ENCODE measurements at regions not wholly inside any gene's neighbourhood (a gene's known extent, or its start where the extent isn't known, plus 50 kb on each side); places are given as distances from the start of the nearest gene placed in this dataset.

GRCh38 chr5:123882965-123883345 is 371.0 kb downstream of the CSNK1G3 start:
- WGBS (ENCODE audit: extremely low coverage, insufficient coverage, low lambda C conversion rate): no CpG with 5 or more reads among the region's 2 CpGs
- Histone ChIP-seq H2BK15ac (replicated peaks; ENCODE audit: low read depth) (peak overlapping the region; percentile 19), H3K18ac (ENCODE audit: low read length) (no peak overlapping the region), H3K56ac (ENCODE audit: low read length) (no peak overlapping the region), H3K27ac (ENCODE audit: low read depth, low read length) (no peak overlapping the region), H3K9ac (ENCODE audit: low read length) (no peak overlapping the region), H3K79me2 (ENCODE audit: control insufficient read depth, insufficient read depth, low read length) (no peaks in the 10 kb centered on the region), H2BK120ac (ENCODE audit: low read depth, low read length) (no peak overlapping the region), H4K8ac (ENCODE audit: low read depth, low read length) (no peak overlapping the region), H3K79me1 (ENCODE audit: low read length) (no peaks in the 10 kb centered on the region), H3K4me3 (ENCODE audit: low read length) (no peak overlapping the region), H3K4me1 (ENCODE audit: control insufficient read depth, low read depth, low read length) (no peaks in the 10 kb centered on the region), H3K4ac (ENCODE audit: low read depth, low read length) (no peak overlapping the region), H2BK5ac (ENCODE audit: low read length) (no peak overlapping the region), H4K5ac (ENCODE audit: low read length) (no peak overlapping the region), H3K23ac (ENCODE audit: low read length) (no peak overlapping the region), H3K4me2 (ENCODE audit: low read length) (no peak overlapping the region), H2AK5ac (ENCODE audit: low read length) (no peak overlapping the region), H3K27me3 (ENCODE audit: insufficient read depth, low read length, poor library complexity) (no peaks in the 10 kb centered on the region), H3K36me3 (ENCODE audit: control insufficient read depth, insufficient read depth, low read length) (no peaks in the 10 kb centered on the region)
- peak; percentile 28 for DNase-seq

DNA sequence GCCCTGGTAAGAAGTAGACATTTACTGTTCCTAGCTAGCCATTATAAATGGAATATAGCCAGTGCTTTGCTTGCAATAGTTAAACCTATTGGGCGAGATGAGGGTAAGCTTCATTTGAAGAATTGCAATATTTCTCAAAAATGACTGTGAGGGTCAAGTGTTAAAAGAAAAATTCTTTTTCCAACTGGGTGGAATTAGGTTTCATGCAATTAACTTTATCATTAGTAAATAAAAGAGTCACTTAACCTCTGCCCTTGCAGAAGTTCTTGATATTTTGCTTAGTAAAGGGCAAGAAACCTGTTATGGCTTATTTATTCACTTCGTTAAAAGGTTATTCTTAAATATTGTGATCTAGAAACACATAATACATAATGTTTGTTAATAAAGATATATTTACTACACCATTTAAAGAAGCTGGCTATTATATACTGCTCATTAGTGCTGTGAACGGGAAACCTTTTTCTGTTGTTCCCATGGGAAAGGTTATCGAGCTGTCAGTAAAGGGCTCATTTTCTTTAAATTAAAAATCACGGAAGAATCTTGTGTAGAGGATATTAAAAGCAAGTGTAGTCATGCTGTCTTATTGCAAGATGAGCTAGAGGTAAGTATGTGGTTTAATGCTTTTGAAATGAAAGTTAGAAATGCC is 370.5 kb downstream of the CSNK1G3 start:
- Histone ChIP-seq H3K36me3 (ENCODE audit: control insufficient read depth, insufficient read depth, low read length) (no peaks in the 10 kb centered on the region), H2AK5ac (ENCODE audit: low read length) (no peak overlapping the region), H3K79me1 (ENCODE audit: low read length) (no peaks in the 10 kb centered on the region), H3K4me3 (ENCODE audit: low read length) (no peak overlapping the region), H3K27ac (ENCODE audit: low read depth, low read length) (no peak overlapping the region), H2BK5ac (ENCODE audit: low read length) (no peak overlapping the region), H3K79me2 (ENCODE audit: control insufficient read depth, insufficient read depth, low read length) (no peaks in the 10 kb centered on the region), H2BK15ac (replicated peaks; ENCODE audit: low read depth) (peak overlapping the region; percentile 19), H4K5ac (ENCODE audit: low read length) (no peak overlapping the region), H3K4me2 (ENCODE audit: low read length) (no peak overlapping the region), H3K23ac (ENCODE audit: low read length) (no peak overlapping the region), H3K9ac (ENCODE audit: low read length) (no peak overlapping the region), H4K8ac (ENCODE audit: low read depth, low read length) (no peak overlapping the region), H2BK120ac (ENCODE audit: low read depth, low read length) (no peak overlapping the region), H3K18ac (ENCODE audit: low read length) (no peak overlapping the region), H3K4me1 (ENCODE audit: control insufficient read depth, low read depth, low read length) (no peaks in the 10 kb centered on the region), H3K56ac (ENCODE audit: low read length) (no peak overlapping the region), H3K27me3 (ENCODE audit: insufficient read depth, low read length, poor library complexity) (no peaks in the 10 kb centered on the region), H3K4ac (ENCODE audit: low read depth, low read length) (no peak overlapping the region)
- WGBS (ENCODE audit: extremely low coverage, insufficient coverage, low lambda C conversion rate): no CpG with 5 or more reads among the region's 5 CpGs
- no peak for DNase-seq

GRCh38 chr5:123881759-123882244 is 369.8 kb downstream of the CSNK1G3 start:
- DNase-seq: no peak
- Histone ChIP-seq H2BK5ac (ENCODE audit: low read length) (no peak overlapping the region), H3K4me3 (ENCODE audit: low read length) (no peak overlapping the region), H3K27ac (ENCODE audit: low read depth, low read length) (no peak overlapping the region), H3K4ac (ENCODE audit: low read depth, low read length) (no peak overlapping the region), H2AK5ac (ENCODE audit: low read length) (no peak overlapping the region), H4K5ac (ENCODE audit: low read length) (no peak overlapping the region), H3K27me3 (ENCODE audit: insufficient read depth, low read length, poor library complexity) (no peaks in the 10 kb centered on the region), H3K9ac (ENCODE audit: low read length) (no peak overlapping the region), H3K79me2 (ENCODE audit: control insufficient read depth, insufficient read depth, low read length) (no peaks in the 10 kb centered on the region), H3K4me1 (ENCODE audit: control insufficient read depth, low read depth, low read length) (no peaks in the 10 kb centered on the region), H3K56ac (ENCODE audit: low read length) (peak overlapping the region; percentile 46), H3K36me3 (ENCODE audit: control insufficient read depth, insufficient read depth, low read length) (no peaks in the 10 kb centered on the region), H2BK15ac (replicated peaks; ENCODE audit: low read depth) (no peak overlapping the region), H3K18ac (ENCODE audit: low read length) (no peak overlapping the region), H3K23ac (ENCODE audit: low read length) (no peak overlapping the region), H2BK120ac (ENCODE audit: low read depth, low read length) (no peak overlapping the region), H3K4me2 (ENCODE audit: low read length) (no peak overlapping the region), H4K8ac (ENCODE audit: low read depth, low read length) (no peak overlapping the region), H3K79me1 (ENCODE audit: low read length) (no peaks in the 10 kb centered on the region)
- WGBS (ENCODE audit: extremely low coverage, insufficient coverage, low lambda C conversion rate): no CpG with 5 or more reads among the region's 6 CpGs

GRCh38 chr5:123880875-123881274 is 368.9 kb downstream of the CSNK1G3 start:
- Histone ChIP-seq H3K9ac (ENCODE audit: low read length) (no peak overlapping the region), H3K56ac (ENCODE audit: low read length) (no peak overlapping the region), H3K23ac (ENCODE audit: low read length) (no peak overlapping the region), H3K18ac (ENCODE audit: low read length) (no peak overlapping the region), H4K5ac (ENCODE audit: low read length) (no peak overlapping the region), H2BK120ac (ENCODE audit: low read depth, low read length) (no peak overlapping the region), H2AK5ac (ENCODE audit: low read length) (no peak overlapping the region), H3K36me3 (ENCODE audit: control insufficient read depth, insufficient read depth, low read length) (no peaks in the 10 kb centered on the region), H3K79me1 (ENCODE audit: low read length) (no peaks in the 10 kb centered on the region), H3K79me2 (ENCODE audit: control insufficient read depth, insufficient read depth, low read length) (no peaks in the 10 kb centered on the region), H2BK5ac (ENCODE audit: low read length) (no peak overlapping the region), H3K27me3 (ENCODE audit: insufficient read depth, low read length, poor library complexity) (no peaks in the 10 kb centered on the region), H4K8ac (ENCODE audit: low read depth, low read length) (no peak overlapping the region), H3K4me3 (ENCODE audit: low read length) (no peak overlapping the region), H2BK15ac (replicated peaks; ENCODE audit: low read depth) (no peak overlapping the region), H3K4me1 (ENCODE audit: control insufficient read depth, low read depth, low read length) (peaks cover 5% of the 10 kb centered on the region), H3K4ac (ENCODE audit: low read depth, low read length) (no peak overlapping the region), H3K4me2 (ENCODE audit: low read length) (no peak overlapping the region), H3K27ac (ENCODE audit: low read depth, low read length) (no peak overlapping the region)
- DNase-seq: no peak

GRCh38 chr5:123879071-123879470 is 367.1 kb downstream of the CSNK1G3 start:
- Histone ChIP-seq H3K27ac (ENCODE audit: low read depth, low read length) (no peak overlapping the region), H3K36me3 (ENCODE audit: control insufficient read depth, insufficient read depth, low read length) (no peaks in the 10 kb centered on the region), H3K79me1 (ENCODE audit: low read length) (no peaks in the 10 kb centered on the region), H3K79me2 (ENCODE audit: control insufficient read depth, insufficient read depth, low read length) (no peaks in the 10 kb centered on the region), H3K4me2 (ENCODE audit: low read length) (no peak overlapping the region), H2BK5ac (ENCODE audit: low read length) (no peak overlapping the region), H2AK5ac (ENCODE audit: low read length) (no peak overlapping the region), H4K5ac (ENCODE audit: low read length) (no peak overlapping the region), H3K18ac (ENCODE audit: low read length) (no peak overlapping the region), H3K4me1 (ENCODE audit: control insufficient read depth, low read depth, low read length) (peaks cover 10% of the 10 kb centered on the region), H3K4me3 (ENCODE audit: low read length) (no peak overlapping the region), H4K8ac (ENCODE audit: low read depth, low read length) (no peak overlapping the region), H3K4ac (ENCODE audit: low read depth, low read length) (no peak overlapping the region), H3K9ac (ENCODE audit: low read length) (no peak overlapping the region), H3K27me3 (ENCODE audit: insufficient read depth, low read length, poor library complexity) (no peaks in the 10 kb centered on the region), H2BK15ac (replicated peaks; ENCODE audit: low read depth) (no peak overlapping the region), H3K23ac (ENCODE audit: low read length) (no peak overlapping the region), H2BK120ac (ENCODE audit: low read depth, low read length) (no peak overlapping the region), H3K56ac (ENCODE audit: low read length) (peak overlapping the region; percentile 10)
- peak; percentile 85 for DNase-seq
- WGBS (ENCODE audit: extremely low coverage, insufficient coverage, low lambda C conversion rate): no CpG with 5 or more reads among the region's 4 CpGs

- Histone ChIP-seq H3K79me2 (ENCODE audit: control insufficient read depth, insufficient read depth, low read length) (no peaks in the 10 kb centered on the region), H3K4me1 (ENCODE audit: control insufficient read depth, low read depth, low read length) (peaks cover 12% of the 10 kb centered on the region), H4K8ac (ENCODE audit: low read depth, low read length) (no peak overlapping the region), H3K18ac (ENCODE audit: low read length) (peak overlapping the region; percentile 95), H3K4me2 (ENCODE audit: low read length) (no peak overlapping the region), H3K9ac (ENCODE audit: low read length) (peak overlapping the region; percentile 4), H3K4me3 (ENCODE audit: low read length) (no peak overlapping the region), H2BK120ac (ENCODE audit: low read depth, low read length) (peak overlapping the region; percentile 82), H2AK5ac (ENCODE audit: low read length) (no peak overlapping the region), H3K36me3 (ENCODE audit: control insufficient read depth, insufficient read depth, low read length) (no peaks in the 10 kb centered on the region), H3K79me1 (ENCODE audit: low read length) (no peaks in the 10 kb centered on the region), H3K27me3 (ENCODE audit: insufficient read depth, low read length, poor library complexity) (no peaks in the 10 kb centered on the region), H4K5ac (ENCODE audit: low read length) (no peak overlapping the region), H2BK15ac (replicated peaks; ENCODE audit: low read depth) (peak overlapping the region; percentile 97), H3K56ac (ENCODE audit: low read length) (peak overlapping the region; percentile 81), H3K27ac (ENCODE audit: low read depth, low read length) (peak overlapping the region; percentile 80), H3K4ac (ENCODE audit: low read depth, low read length) (peak overlapping the region; percentile 12), H2BK5ac (ENCODE audit: low read length) (peak overlapping the region; percentile 26), H3K23ac (ENCODE audit: low read length) (no peak overlapping the region)
- WGBS (ENCODE audit: extremely low coverage, insufficient coverage, low lambda C conversion rate): no CpG with 5 or more reads among the region's 4 CpGs
- DNase-seq: peak; percentile 23
Measured at GRCh38 chr5:123876276-123876790, 364.4 kb downstream of the CSNK1G3 start.

Data from mesendoderm (in vitro differentiated cells).